ENCODE measurements at regions not wholly inside any gene's neighbourhood (a gene's known extent, or its start where the extent isn't known, plus 50 kb on each side); places are given as distances from the start of the nearest gene placed in this dataset.

DNA sequence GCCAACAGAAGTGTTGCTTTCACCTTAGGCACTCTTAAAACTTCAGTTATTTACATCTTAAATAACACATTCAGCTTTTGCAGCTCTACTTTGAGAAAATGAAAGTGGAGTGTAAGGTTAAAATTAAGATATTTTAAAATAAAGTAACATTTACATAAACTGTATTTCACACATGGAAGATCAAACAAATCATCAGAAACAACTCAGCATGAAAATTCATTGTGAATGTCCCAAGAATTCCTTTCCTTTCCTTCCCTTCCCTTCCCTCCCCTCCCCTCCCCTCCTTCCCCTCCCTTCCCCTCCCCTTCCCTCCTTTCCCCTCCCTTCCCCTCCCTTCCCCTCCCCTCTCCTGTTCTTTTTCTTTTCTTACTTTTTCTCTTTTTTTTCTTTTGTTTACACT, 238.0 kb upstream of the DOK6 start:
- Histone ChIP-seq H3K4me2 (ENCODE audit: low read length) (no peak overlapping the region), H3K9me3 (replicated peaks; ENCODE audit: low read length) (no peaks in the 10 kb centered on the region), H3K4me3 (ENCODE audit: low read length) (no peak overlapping the region), H3K27me3 (ENCODE audit: control insufficient read depth, insufficient read depth, low read length) (no peaks in the 10 kb centered on the region), H3K9ac (ENCODE audit: low read depth, low read length) (no peak overlapping the region), H3K4me1 (ENCODE audit: control insufficient read depth, insufficient read depth, low read length) (peaks cover 5% of the 10 kb centered on the region), H3K36me3 (ENCODE audit: insufficient read depth, low read length) (no peaks in the 10 kb centered on the region)

DNA sequence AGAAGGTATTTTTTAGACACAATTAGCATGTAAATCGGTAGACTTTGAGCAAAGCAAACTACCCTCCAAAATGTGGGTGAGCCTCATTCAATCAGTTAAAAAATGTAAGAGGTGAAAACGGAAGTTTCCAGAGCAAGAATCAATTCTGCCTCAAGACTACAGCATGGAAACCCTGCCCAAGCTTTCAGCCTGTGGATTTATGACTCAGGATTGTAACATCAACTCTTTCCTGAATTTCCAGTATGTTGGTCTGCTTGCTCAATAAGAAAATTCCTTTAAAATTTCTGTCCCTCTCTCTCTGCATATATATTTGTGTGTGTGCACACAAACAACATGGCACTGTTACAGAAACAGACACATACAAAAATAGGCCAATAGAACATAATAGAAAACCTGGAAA, 228.6 kb upstream of the DOK6 start:
- Histone ChIP-seq H3K27me3 (ENCODE audit: control insufficient read depth, insufficient read depth, low read length) (no peaks in the 10 kb centered on the region), H3K4me1 (ENCODE audit: control insufficient read depth, insufficient read depth, low read length) (no peaks in the 10 kb centered on the region), H3K9ac (ENCODE audit: low read depth, low read length) (no peak overlapping the region), H3K4me3 (ENCODE audit: low read length) (no peak overlapping the region), H3K9me3 (replicated peaks; ENCODE audit: low read length) (no peaks in the 10 kb centered on the region), H3K36me3 (ENCODE audit: insufficient read depth, low read length) (no peaks in the 10 kb centered on the region), H3K4me2 (ENCODE audit: low read length) (no peak overlapping the region)

DNA sequence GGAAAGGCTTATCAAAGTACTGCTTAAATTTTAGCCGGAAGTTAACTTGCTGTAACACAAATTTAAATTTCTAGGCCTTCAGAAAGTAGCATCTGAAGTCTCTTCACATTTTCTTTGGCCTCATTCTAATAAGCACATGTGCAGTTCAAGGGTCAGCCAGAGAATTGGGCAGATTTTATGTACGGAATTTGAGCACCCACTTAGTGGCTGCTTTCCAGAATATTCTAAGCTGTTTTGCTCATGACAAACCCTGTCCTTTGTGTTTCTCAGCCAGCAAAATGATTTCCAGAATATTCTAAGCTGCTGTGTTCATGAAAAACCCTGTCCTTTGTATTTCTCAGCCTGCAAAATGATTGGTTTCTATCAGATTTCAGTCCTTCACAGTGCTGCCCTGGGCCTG, 225.0 kb upstream of the DOK6 start:
- H3K4me1 ChIP-seq (ENCODE audit: control insufficient read depth, insufficient read depth, low read length), result no peaks in the 10 kb centered on the region
- H3K27me3 ChIP-seq (ENCODE audit: control insufficient read depth, insufficient read depth, low read length), result no peaks in the 10 kb centered on the region
- H3K4me3 ChIP-seq (ENCODE audit: low read length), result no peak overlapping the region
- no peak overlapping the region for H3K4me2 ChIP-seq (ENCODE audit: low read length)
- no peaks in the 10 kb centered on the region for H3K9me3 ChIP-seq (replicated peaks; ENCODE audit: low read length)
- H3K9ac ChIP-seq (ENCODE audit: low read depth, low read length), result no peak overlapping the region
- H3K36me3 ChIP-seq (ENCODE audit: insufficient read depth, low read length), result no peaks in the 10 kb centered on the region

DNA sequence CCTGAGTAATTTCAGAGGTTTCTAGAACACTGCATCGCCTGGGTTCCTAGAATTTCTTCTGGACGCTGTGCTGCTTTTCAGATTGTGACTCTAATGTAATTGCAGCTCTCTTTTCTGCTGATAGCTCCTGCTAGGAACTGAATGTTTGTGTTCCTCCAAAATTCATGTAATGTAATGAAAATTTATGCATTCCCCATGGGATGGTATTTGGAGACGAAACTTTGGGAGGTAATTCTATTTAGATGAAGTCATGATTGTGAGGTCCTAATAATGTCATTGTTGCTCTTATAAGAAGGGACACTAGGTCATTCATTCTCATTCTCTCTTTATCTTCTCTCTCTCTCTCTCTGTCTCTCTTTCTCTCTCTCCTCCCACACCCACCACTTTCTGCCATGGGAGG, 223.9 kb upstream of the DOK6 start:
- no peaks in the 10 kb centered on the region for H3K27me3 ChIP-seq (ENCODE audit: control insufficient read depth, insufficient read depth, low read length)
- H3K9ac ChIP-seq (ENCODE audit: low read depth, low read length), result no peak overlapping the region
- H3K4me2 ChIP-seq (ENCODE audit: low read length), result no peak overlapping the region
- H3K9me3 ChIP-seq (replicated peaks; ENCODE audit: low read length), result no peaks in the 10 kb centered on the region
- H3K36me3 ChIP-seq (ENCODE audit: insufficient read depth, low read length), result no peaks in the 10 kb centered on the region
- no peaks in the 10 kb centered on the region for H3K4me1 ChIP-seq (ENCODE audit: control insufficient read depth, insufficient read depth, low read length)
- no peak overlapping the region for H3K4me3 ChIP-seq (ENCODE audit: low read length)

DNA sequence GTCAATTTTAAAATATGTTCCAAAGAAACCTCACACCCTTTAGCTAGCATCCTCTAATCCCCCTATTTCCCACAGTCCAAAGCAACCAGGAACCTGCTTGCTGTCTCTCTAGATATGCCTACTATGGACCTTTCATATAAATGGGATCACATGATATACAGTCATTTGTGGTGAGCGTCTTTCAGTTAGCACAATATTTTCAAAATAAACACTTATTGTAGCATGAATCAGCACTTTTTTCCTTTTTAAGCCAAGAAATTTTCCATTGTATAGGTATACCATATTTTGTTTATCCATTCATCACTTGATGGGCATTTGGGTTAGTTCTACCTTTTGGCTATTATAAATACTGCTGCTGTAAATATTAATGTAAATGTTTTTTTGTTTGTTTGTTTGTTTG, 223.0 kb upstream of the DOK6 start:
- Histone ChIP-seq H3K9ac (ENCODE audit: low read depth, low read length) (no peak overlapping the region), H3K4me2 (ENCODE audit: low read length) (no peak overlapping the region), H3K36me3 (ENCODE audit: insufficient read depth, low read length) (no peaks in the 10 kb centered on the region), H3K9me3 (replicated peaks; ENCODE audit: low read length) (no peaks in the 10 kb centered on the region), H3K4me1 (ENCODE audit: control insufficient read depth, insufficient read depth, low read length) (no peaks in the 10 kb centered on the region), H3K4me3 (ENCODE audit: low read length) (no peak overlapping the region), H3K27me3 (ENCODE audit: control insufficient read depth, insufficient read depth, low read length) (no peaks in the 10 kb centered on the region)

DNA sequence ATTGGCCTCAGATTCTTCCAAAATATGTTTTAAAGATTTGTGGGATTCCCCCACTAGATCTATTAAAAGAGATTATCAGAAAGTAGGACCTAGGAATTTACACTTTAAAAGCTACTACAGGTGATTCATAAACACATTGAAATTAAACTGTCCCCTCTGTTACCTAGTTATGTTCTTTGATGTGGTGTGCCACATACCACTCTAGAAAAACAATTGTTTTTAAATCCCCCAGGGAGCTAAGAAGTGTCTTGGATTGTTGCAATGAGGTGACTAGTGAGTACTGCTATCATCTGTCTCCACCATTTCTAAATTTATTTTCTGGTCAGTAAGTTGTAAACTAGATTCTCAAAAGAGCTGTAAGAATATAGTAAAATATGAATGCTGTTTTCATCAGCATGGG, 214.5 kb upstream of the DOK6 start:
- Histone ChIP-seq H3K4me1 (ENCODE audit: control insufficient read depth, insufficient read depth, low read length) (no peaks in the 10 kb centered on the region), H3K27me3 (ENCODE audit: control insufficient read depth, insufficient read depth, low read length) (no peaks in the 10 kb centered on the region), H3K9ac (ENCODE audit: low read depth, low read length) (no peak overlapping the region), H3K36me3 (ENCODE audit: insufficient read depth, low read length) (no peaks in the 10 kb centered on the region), H3K4me2 (ENCODE audit: low read length) (no peak overlapping the region), H3K9me3 (replicated peaks; ENCODE audit: low read length) (no peaks in the 10 kb centered on the region), H3K4me3 (ENCODE audit: low read length) (no peak overlapping the region)

DNA sequence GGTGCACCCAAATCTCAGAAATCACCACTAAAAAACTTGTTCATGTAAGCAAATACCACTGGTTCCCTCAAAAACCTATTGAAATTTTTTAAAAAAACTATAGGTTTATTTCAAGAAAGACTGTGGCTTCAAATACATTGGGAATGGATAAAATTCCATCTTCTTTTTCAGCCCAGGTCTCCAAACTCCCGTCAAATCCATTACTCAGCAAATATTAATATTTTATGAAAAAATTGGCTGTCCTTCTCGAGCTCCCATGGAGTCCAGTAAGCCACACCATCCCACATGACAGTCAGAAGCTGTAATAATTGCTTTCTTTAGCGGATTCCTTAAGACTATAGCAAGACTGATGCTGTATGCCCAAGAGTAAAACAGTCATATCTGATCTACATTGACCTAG, 204.4 kb upstream of the DOK6 start:
- Histone ChIP-seq H3K9ac (ENCODE audit: low read depth, low read length) (no peak overlapping the region), H3K4me3 (ENCODE audit: low read length) (no peak overlapping the region), H3K4me2 (ENCODE audit: low read length) (no peak overlapping the region), H3K4me1 (ENCODE audit: control insufficient read depth, insufficient read depth, low read length) (no peaks in the 10 kb centered on the region), H3K9me3 (replicated peaks; ENCODE audit: low read length) (no peaks in the 10 kb centered on the region), H3K27me3 (ENCODE audit: control insufficient read depth, insufficient read depth, low read length) (peaks cover 2% of the 10 kb centered on the region), H3K36me3 (ENCODE audit: insufficient read depth, low read length) (no peaks in the 10 kb centered on the region)

DNA sequence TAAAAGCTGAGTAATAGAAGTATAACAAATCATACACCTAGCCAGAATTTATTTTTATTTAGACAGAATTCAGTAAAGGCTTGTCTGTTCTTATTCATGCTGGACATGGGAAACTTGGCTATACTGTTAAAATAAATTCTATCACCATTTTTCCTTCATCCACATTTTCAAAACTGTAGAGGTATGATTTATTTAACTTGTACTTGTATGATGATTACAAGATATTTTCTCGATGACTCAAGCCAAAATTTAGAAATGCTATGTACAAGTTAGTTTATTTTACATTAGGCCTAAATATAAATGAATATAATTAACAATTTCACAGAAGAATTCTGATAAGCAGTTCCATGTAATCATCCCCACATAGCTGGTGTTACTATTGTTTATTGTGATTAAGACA, 194.8 kb upstream of the DOK6 start:
- Histone ChIP-seq H3K4me1 (ENCODE audit: control insufficient read depth, insufficient read depth, low read length) (no peaks in the 10 kb centered on the region), H3K4me3 (ENCODE audit: low read length) (no peak overlapping the region), H3K9me3 (replicated peaks; ENCODE audit: low read length) (no peaks in the 10 kb centered on the region), H3K36me3 (ENCODE audit: insufficient read depth, low read length) (no peaks in the 10 kb centered on the region), H3K27me3 (ENCODE audit: control insufficient read depth, insufficient read depth, low read length) (no peaks in the 10 kb centered on the region), H3K9ac (ENCODE audit: low read depth, low read length) (no peak overlapping the region), H3K4me2 (ENCODE audit: low read length) (no peak overlapping the region)

DNA sequence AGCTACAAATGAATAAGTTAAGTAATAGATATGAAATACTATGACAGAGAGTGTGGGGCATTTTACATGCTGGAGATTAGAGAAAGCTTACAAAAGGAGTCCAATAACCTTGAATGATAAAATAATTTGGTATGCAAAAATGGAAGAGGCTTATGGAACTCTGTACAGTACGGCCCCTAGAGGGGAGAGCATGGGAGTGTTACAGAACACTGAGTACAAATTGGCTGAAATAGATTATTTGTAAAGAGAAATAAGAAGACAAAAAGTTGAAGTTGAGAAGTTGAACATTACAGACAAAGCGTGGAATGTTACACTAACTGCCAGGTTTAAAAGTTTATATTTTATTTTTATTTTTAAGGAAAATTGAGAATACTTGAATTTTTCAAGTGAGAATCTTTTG, 192.1 kb upstream of the DOK6 start:
- Histone ChIP-seq H3K36me3 (ENCODE audit: insufficient read depth, low read length) (no peaks in the 10 kb centered on the region), H3K4me3 (ENCODE audit: low read length) (no peak overlapping the region), H3K4me2 (ENCODE audit: low read length) (no peak overlapping the region), H3K27me3 (ENCODE audit: control insufficient read depth, insufficient read depth, low read length) (no peaks in the 10 kb centered on the region), H3K9me3 (replicated peaks; ENCODE audit: low read length) (no peaks in the 10 kb centered on the region), H3K9ac (ENCODE audit: low read depth, low read length) (no peak overlapping the region), H3K4me1 (ENCODE audit: control insufficient read depth, insufficient read depth, low read length) (no peaks in the 10 kb centered on the region)

DNA sequence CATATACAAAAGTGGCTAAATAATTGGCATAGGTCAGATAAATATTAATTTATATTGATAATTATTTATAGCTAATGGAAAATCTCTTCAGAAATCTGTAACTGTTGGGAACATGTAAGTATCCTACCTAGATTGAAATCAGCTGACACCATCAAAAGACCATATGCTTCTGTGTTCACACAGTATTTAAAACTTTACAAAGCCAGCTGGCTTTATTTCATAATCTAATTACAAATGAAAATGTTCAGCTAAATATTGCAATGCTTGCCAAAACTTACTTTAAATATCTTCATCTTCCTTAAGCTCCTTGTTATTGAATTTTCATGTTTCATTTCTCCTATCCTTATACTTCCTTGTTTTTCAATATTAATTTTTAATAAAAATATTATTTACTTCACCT, 190.9 kb upstream of the DOK6 start:
- H3K36me3 ChIP-seq (ENCODE audit: insufficient read depth, low read length), result no peaks in the 10 kb centered on the region
- no peaks in the 10 kb centered on the region for H3K4me1 ChIP-seq (ENCODE audit: control insufficient read depth, insufficient read depth, low read length)
- no peak overlapping the region for H3K4me3 ChIP-seq (ENCODE audit: low read length)
- no peaks in the 10 kb centered on the region for H3K27me3 ChIP-seq (ENCODE audit: control insufficient read depth, insufficient read depth, low read length)
- H3K9ac ChIP-seq (ENCODE audit: low read depth, low read length), result no peak overlapping the region
- no peaks in the 10 kb centered on the region for H3K9me3 ChIP-seq (replicated peaks; ENCODE audit: low read length)
- no peak overlapping the region for H3K4me2 ChIP-seq (ENCODE audit: low read length)

DNA sequence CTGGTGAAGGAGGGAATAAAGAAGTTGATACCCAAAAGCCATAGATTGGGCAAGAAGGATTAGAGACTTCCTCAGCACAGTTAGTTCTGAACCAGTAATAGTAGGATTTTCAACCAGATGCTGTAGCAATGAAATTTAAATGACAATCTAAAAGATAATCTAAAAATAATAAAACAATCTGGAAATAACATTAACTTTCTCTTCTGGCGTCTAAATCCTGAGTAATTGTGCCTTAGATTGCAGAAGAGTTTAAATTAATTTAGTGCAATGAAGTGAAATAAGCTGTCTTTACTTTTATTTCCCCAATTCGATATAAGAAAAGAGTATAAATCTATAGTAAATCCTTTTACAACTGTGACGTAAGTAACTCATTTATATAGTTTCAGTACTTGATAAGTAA, 186.8 kb upstream of the DOK6 start:
- Histone ChIP-seq H3K36me3 (ENCODE audit: insufficient read depth, low read length) (no peaks in the 10 kb centered on the region), H3K9ac (ENCODE audit: low read depth, low read length) (no peak overlapping the region), H3K4me2 (ENCODE audit: low read length) (no peak overlapping the region), H3K4me1 (ENCODE audit: control insufficient read depth, insufficient read depth, low read length) (no peaks in the 10 kb centered on the region), H3K4me3 (ENCODE audit: low read length) (no peak overlapping the region), H3K27me3 (ENCODE audit: control insufficient read depth, insufficient read depth, low read length) (no peaks in the 10 kb centered on the region), H3K9me3 (replicated peaks; ENCODE audit: low read length) (no peaks in the 10 kb centered on the region)

DNA sequence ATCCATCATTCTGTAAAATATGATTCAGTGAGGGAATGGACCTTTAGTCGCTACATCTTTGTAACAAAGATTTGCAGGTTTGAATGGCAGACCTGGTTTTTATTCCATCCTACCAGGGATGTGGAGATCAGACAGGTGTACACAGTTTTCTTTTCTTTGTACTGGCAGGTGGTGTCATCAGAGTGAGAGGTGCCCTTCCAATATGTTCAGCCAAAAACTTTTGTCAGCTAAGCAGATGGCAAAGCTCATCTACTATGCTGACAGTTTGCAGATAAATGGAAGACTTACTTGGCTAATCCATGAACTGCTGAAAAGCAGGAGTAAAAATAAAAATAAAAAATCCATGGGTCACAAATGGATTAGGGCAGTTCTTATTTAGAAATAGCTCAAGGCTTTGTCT, 185.5 kb upstream of the DOK6 start:
- no peaks in the 10 kb centered on the region for H3K27me3 ChIP-seq (ENCODE audit: control insufficient read depth, insufficient read depth, low read length)
- no peak overlapping the region for H3K4me3 ChIP-seq (ENCODE audit: low read length)
- no peaks in the 10 kb centered on the region for H3K9me3 ChIP-seq (replicated peaks; ENCODE audit: low read length)

DNA sequence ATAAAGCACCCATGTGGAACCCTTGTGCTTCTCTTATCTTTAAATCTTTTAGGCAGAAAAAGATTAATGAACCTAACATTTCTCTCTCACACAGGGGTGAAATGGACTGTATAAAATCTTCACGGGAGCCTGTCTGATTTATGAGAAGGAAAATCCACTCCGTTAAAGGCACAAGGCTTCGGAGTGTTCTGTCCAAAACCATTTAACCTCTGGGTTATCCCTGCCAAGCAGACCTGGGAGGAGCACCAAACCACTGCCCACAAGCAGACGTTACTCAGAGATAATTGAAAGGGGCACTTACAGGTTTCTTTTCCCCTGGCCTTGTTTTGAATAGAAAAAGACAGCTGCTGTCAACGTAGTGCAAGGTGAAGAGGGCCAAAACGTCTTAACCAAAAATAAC, 184.4 kb upstream of the DOK6 start:
- H3K36me3 ChIP-seq (ENCODE audit: insufficient read depth, low read length), result no peaks in the 10 kb centered on the region
- no peak overlapping the region for H3K4me3 ChIP-seq (ENCODE audit: low read length)
- no peaks in the 10 kb centered on the region for H3K27me3 ChIP-seq (ENCODE audit: control insufficient read depth, insufficient read depth, low read length)
- H3K9ac ChIP-seq (ENCODE audit: low read depth, low read length), result no peak overlapping the region
- no peak overlapping the region for H3K4me2 ChIP-seq (ENCODE audit: low read length)
- H3K4me1 ChIP-seq (ENCODE audit: control insufficient read depth, insufficient read depth, low read length), result no peaks in the 10 kb centered on the region
- no peaks in the 10 kb centered on the region for H3K9me3 ChIP-seq (replicated peaks; ENCODE audit: low read length)

More for the DNA sequence above, 185.5 kb upstream of the DOK6 start:
- no peak overlapping the region for H3K4me2 ChIP-seq (ENCODE audit: low read length)
- no peaks in the 10 kb centered on the region for H3K4me1 ChIP-seq (ENCODE audit: control insufficient read depth, insufficient read depth, low read length)
- H3K9ac ChIP-seq (ENCODE audit: low read depth, low read length), result no peak overlapping the region
- H3K36me3 ChIP-seq (ENCODE audit: insufficient read depth, low read length), result no peaks in the 10 kb centered on the region

Measured in skeletal muscle satellite cell (primary cell).